DLD1 (cell line): ENCODE measurements at regions not wholly inside any gene's neighbourhood (a gene's known extent, or its start where the extent isn't known, plus 50 kb on each side); places are given as distances from the start of the nearest gene placed in this dataset.

Source experiments
- in situ Hi-C: cut with HindIII; loops from 2 replicates; pipeline ENCODE4 v1.10.0; 2017; ENCODE audit warnings: low sequenced_read_pairs

DNA sequence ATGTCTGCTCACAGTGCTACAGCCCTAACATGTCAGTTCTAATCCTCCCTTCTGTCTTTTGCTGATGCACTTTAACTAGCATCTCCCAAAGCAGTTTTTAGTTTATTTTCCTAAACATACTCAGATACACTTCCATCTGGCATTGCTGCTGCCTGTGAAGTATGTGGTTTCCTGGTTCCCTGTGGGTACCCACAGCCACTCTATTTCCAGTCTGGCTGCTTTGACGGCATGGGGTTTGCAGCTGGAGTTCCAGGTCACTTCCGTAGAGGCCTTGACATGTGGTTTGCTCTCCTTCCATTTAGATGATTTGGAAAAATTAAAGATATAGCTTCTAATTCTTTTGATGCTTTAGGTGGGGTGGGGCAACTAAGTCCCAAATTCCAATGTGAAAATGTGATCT is 375.5 kb downstream of the PCDH20 start:
- in situ Hi-C loops, result no loop called here

DNA sequence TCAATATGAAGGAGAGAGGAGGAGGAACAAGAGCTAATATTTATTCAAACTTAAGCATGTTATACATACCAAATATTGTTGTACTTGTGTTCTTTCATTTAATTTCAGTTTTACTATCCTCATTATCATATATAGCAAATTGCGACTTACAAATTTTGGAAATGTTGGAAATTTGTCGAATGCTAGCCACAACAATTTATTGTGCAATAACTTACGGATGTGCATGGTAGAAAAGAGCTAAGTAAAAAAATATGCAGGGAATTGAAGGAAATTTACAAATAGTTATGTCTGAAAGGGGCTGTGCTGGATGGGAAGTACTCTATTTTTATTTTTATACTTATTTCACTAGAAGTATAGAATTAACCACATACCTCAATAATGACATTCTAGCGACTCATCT is 376.3 kb downstream of the PCDH20 start:
- in situ Hi-C loops, result no loop called here

DNA sequence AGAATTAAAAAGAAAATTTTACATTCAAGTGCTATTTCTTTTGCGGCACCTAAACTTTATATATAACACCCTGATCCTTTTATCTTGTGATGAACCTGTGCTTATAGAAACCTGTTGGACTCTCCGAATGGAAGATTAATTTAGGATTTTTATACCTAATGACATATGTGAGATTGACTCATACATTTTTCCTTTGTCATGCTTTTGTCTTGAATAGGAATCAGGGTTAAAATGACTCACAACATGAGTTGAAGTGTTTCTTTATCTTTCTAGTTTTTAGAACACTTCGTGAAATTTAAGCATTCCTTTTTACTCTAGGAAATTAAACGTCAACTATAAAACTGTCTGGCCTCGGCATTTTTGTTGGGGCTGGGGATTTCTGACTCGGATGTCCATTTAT is 378.9 kb downstream of the PCDH20 start:
- in situ Hi-C loops, result no loop called here

DNA sequence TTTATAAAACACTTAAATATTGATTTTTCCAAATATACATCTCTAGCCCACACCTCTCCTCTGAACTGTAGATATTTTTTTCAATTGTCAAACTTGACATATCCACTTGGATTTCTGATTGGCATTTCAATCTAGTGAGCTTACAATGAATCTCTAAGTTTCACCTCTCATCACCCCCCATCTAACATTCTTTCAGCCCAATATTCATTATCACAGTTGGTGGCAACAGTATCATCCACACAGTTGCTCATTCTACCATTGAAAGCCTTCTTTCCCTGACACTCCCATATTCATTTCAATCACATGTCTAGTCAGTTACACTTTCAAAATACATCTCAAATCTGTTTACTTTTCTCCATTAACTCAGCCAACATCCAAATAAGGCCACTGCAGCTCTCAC is 385.2 kb downstream of the PCDH20 start:
- in situ Hi-C loops, result no loop called here

DNA sequence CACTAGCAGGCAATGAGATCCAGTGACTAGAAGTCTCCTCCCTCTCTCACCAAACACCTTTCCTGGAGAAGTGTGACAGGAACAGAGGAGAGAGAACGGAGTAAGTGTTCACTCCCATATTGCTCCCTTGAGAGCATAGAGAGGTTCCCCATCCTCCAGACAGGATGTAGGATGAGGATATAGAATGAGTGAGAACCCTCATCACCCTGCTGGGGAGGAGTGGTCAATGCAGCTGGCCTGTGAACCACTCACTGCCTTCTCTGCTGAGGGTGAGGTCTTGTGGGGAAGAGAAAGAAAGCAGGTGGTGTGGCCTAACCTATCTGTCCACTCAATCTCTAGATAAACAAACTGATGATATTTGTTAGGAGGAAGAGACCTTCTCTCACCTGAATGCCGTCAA is 386.6 kb downstream of the PCDH20 start:
- in situ Hi-C loops, result no loop called here

DNA sequence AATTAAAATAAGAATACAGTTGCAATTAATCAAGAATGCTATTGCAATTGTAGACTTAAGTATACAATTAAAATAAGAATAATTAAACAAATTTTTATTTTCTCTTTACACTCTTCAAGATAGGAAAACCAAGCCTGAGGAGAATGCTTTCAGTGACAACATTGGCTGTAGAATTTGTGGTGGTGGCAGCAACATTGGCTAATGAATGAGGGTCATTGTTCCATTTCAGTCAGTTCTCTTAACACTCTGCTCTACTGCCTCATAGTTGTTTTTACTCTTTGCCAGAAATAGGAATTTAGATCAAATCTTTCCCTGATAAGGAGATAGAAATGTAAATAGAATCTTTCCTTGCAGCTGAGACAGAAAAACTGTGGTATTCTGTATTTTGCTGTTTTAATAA is 391.6 kb downstream of the PCDH20 start:
- in situ Hi-C loops, result no loop called here

DNA sequence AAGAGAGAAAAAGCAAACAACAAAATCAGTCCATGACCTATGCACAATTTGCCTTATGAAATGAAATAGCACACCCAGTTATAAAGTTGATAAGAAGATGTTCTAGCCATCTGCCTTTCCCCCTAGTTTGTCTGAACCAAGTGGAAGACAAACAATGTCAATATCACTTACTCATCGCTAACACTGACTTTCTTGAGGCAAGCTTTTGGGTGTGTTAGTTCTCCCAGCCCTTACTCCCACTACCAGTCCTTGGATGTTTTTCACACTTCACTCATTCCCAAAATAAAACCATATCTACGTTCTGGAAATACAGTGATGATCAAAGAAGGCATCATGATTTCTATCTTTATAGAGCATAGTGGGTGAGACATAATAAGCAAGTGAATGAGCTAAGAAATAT is 393.8 kb downstream of the PCDH20 start:
- in situ Hi-C loops, result no loop called here

DNA sequence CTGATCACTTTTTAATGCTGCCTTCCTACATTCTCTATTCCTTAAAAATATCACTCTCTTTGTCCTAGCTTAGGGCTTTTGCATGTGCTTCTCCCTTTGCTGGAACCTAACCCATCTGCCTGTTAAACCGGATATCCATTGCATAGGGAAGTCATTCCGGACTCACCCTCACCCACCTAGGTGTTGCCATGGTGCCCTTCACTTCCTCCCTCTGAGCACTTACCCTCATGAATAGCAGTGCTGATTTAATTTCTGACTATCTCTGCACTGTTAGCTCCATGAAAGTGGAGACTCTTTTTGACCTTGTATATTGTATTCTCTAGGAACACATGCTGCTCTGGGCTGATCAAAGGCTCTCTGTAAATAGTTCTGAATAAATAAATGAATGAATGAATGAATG is 401.9 kb downstream of the PCDH20 start:
- in situ Hi-C loops, result no loop called here

DNA sequence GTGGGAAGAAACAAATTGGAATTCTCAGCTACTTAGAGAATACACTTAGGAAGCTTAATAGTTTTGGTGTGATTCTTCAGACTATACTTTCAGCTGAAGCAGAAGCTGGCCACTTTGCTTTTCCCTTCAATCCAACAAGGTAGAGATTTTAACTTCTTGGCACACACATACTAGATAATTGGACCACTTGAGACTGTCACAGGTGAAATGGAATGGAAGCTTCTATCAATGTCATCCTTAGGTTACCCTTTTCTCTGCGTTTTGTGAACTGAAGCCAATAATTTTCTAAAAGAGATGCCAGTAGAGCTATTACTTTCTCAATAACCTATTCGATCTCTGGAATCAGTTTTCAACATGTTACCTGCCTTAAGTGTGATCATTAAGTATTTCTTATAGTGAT is 405.3 kb downstream of the PCDH20 start:
- in situ Hi-C loops, result no loop called here

DNA sequence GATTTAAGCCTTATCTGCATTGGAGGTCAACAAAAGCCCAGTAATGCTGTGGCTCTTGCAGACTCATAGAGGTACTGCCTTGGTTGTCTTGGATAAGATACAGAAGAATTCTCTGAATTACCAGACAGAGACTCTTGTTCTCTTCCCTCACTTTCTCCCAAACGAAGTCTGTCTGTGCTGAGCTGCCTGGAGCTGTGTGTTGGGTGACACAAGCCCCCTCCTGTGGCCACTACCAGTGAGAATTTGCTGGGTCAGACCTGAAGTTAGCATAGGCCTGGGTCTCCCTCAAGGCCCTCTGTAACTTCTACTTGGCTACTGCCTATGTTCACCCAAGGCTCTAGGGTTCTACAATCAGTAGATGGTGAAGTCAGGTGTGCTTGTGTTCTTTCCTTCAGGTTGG is 413.0 kb downstream of the PCDH20 start:
- in situ Hi-C loops, result no loop called here

DNA sequence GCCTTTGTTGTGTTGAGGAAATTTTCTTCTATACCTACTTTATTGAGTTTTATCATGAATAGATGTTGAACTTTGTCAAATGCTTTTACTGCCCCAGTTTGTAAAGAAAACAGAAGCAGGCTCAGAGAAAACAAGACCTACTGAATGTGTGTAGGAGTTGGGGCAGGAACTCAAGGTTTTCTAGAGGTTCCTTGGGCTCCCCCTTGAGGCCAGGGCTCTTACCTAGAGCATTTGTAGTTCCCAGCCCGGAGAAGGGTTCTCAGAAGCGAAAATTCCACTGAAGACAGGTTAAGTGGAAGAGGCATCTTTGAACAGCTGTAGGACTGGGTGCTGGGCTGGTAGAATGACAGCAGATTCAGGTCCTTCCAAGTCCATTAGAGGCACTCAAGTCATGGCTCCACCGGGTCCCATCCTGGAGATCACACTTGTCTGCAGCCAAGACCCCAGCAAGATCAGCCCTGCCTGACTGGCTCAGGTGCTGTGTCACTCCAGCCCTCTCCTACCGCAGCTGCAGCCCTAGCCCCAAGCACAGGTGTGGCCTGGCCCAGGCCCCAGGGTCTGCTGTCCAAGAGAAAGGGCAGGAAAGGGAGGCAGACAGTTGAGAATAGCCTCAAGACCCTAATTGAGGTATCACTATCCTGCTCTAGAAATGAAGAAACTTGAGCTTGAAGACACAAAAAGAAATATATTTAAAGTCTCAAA is 425.5 kb downstream of the PCDH20 start:
- in situ Hi-C loops, result no loop called here

DNA sequence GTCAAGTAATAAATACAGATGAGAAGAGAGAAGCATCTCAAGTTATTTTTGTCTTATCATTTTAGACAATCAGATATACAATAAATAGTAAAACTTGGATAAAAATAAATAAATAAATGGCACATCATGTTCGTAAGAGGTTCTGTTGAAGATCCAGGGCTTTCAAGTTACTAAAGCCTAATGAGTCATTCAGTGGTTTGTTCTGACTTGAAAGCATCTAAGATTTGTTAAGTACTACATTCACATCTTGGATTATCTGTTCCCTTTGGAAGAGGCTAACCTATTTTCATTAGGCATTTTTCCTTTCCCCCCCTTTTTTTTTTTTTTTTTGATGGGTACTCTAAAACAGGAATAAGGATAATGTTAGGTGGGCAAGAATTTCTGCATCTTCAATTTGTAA is 429.3 kb downstream of the PCDH20 start:
- in situ Hi-C loops, result no loop called here

DNA sequence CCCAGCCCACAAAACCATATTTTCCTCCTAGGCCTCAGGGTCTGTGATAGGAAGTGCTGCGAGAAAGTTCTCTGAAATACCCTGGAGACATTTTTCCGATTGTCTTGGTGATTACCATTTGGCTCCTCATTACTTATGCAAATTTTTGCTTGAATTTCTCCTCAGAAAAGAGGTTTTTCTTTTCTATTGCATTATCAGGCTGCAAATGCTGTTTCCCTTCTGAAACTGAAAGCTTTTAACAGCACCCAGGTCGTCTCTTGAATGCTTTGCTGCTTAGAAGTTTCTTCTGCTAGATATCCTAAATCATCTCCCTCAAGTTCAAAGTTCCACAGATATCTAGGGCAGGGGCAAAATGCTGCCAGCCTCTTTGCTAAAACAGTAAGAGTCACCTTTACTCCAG is 434.2 kb downstream of the PCDH20 start:
- in situ Hi-C loops, result no loop called here

DNA sequence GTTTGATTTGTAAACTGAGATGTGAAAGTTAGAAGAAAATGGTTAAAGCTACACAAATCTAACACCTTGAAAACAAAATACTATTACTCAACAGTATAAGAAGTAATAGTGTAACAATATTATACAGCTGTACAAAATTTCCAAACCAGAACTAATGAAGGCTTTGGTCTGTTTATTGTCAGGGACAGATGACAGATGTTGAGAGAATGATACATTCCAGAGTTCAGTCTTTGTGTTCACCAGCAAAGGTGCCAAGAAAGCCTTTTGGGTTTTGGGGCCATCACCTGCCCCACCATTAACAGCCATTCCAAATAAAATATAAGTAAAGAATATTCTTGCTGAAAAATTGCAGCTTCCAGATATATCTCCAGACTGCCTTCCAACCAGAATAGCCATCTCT is 439.3 kb downstream of the PCDH20 start:
- in situ Hi-C loops, result no loop called here

DNA sequence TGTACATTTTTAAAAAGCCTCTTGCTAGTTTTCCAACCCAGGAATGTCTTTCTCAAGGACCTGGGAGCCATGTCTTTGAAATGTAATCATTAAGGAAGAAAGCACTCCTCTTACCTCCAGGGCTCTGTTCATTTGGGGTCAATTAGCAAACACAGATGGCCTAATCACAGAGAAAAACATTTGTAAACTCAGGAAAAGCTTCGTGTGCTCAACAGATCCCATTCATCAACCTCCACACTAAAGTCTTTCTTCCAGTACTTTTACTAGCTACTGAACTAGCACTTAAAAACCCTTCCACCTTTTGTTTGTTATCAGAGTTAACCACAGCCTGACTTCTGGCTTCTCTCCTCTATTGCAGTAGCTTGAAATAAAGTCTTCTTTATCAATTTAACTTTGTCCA is 441.4 kb downstream of the PCDH20 start:
- in situ Hi-C loops, result no loop called here

DNA sequence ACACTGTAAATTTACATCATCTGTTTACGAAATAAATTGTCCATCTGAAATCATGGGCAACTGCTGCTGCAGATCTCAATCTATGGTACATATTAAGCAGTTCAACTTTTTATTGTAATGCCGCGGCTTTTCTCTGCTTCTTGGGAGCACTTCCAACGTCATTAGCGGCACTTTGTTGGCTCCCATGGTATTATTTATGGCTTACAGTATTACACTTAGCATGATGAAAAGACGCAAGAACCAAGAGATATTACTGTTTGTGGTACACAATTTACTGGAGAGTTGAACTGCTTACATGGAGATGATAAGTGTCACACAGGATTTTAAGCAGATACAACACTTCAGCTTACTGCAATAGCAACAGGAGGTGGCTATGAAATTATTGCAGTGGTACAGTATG is 442.1 kb downstream of the PCDH20 start:
- in situ Hi-C loops, result no loop called here

DNA sequence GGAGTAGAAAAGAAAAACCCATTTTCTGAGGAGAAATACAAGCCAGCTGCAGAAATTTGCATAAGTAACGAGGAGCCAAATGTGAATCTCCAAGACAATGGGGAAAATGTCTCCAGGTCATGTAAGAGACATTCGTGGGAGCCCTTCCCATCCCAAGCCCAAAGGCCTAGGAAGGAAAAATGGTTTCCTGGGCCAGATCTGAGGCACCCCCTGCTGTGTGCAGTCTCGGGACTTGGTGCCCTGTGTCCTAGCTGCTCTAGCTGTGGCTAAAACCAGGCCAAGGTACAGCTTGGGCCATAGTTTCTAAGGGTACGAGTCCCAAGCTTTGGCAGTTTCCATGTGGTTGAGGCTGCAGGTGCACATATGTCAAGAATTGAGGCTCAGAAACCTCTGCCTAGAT is 444.9 kb downstream of the PCDH20 start:
- in situ Hi-C loops, result no loop called here

DNA sequence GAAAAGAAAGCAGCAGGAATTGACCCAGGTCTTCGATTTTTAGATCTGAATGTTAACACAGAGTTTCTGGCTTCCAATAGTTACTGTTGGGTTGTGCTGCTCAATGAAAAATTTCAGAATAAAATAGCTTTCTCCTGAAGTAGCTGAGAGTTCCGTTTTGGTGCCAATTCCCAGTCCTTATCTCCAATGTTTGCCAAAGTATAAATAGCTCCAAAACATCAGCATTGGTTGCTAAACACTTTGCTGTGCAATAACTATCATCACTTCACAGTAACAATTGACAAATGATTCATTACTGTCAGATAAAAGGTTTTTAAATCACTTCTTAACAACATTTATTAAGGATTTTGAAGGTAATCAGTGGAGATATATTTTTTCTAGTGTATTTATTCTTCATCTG is 446.0 kb downstream of the PCDH20 start:
- in situ Hi-C loops, result no loop called here

DNA sequence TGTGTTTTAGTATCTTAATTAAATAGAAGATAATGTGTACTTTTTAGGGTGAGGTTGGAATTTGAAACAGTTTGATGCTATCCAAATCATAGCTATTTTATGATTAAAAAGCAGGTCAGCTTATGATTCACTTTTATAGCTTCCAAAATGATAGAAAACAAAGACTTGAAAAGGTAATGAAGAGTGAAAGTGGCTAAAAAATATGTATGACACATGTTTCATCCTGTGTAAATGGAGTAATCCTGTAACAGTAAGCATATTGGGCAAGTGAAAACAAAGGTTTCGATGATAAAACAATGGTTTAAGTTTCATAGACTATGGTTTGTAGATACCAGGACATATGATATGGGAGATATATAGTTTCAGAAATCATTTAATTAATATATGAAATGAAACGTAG is 456.2 kb downstream of the PCDH20 start:
- in situ Hi-C loops, result no loop called here

DNA sequence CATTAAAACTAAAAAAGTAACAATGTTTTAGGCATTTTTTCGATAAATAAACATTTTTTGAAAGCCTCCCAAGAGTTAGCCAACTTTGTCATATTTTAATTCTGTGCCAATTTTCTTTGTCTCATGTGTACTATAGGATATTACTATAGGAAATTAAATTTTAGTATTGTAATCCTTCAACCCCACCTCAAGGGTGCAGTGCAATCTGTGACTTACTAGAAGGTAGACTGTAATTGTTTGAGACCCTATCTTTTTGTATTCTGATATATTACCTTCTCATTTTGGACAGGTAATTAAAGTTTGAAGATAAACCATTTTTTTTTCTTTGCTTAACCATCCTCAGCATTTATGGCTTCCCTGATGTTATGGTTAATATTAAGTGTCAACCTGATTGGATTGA is 457.8 kb downstream of the PCDH20 start:
- in situ Hi-C loops, result no loop called here

DNA sequence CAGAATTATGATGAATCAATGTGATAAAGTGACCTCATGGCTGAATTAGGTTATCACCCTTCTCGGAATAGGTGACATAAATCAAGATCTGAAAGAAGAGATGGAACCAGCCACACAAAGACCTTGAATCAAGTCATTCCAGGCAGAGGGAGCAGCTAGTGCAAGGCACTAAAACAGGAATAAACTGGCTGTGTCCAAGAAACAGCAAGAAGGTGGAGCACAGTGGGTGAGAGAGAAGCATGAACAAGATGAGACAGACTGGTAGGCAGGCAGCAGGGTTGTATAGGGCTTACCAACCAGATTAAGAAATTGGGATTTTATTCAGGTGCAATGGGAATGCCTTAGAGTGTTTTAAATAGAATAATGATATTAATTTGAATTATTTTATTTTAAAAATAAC is 470.3 kb downstream of the PCDH20 start:
- in situ Hi-C loops, result no loop called here

DNA sequence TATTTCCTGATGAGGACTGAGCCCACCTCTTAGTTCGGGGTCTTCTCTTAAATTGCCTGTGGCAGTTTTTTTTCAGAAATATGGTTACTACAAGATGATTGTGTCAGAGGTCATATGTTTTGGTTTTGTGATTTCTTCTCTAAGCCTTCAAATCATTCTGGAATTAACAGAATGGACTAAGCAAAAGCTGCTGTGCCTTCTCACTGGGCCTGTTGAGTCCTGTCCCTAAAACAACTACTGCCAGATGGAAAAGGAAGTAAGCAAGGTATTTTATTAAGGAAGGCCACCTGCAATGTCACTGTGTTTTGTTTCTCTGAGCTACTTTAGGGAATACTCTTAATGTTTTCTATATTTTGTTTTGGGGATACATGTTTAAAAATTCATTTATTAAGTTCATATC is 470.8 kb downstream of the PCDH20 start:
- in situ Hi-C loops, result no loop called here

DNA sequence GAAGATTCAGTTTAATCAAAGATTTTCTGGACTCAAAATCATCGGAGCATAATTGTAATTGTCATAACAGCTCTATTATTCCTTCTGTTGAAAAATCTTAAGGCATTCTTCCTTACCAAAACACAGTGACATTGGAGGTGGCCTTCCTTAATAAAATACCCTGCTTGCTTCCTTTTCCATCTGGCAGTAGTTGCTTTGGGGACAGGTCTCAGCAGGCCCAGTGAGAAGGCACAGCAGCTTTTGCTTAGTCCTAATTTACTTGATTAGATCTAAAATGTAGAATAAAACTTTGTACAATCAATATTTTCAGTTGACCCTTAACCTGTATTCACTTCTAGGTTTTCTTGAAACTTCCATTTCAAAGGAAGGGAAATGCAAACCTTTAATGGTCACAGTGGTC is 471.6 kb downstream of the PCDH20 start:
- in situ Hi-C loops, result no loop called here

DNA sequence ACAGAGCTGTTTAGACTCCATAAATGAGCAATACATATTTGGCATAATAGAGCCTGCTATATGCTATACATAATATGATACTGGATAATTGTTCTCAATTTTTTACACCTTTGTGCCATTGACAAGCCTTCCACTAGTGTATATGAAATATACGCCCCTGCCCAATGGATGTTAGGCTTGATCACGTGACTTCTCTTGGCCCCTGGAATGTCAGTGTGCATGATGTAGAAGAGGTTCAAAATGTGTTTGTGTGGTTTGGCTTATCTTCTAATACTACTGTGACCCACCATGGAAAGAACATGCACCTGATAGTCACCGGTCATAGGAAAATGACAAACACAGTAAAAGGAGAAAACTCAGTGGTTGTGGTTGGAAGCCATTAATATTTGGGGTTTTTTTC is 479.4 kb downstream of the PCDH20 start:
- in situ Hi-C loops, result no loop called here
